COR-L47 (cell line): ENCODE measurements at regions not wholly inside any gene's neighbourhood (a gene's known extent, or its start where the extent isn't known, plus 50 kb on each side); places are given as distances from the start of the nearest gene placed in this dataset.

Experiments used
- DNase-seq: peaks from one replicate; lab custom pipeline; 2025; lab: John Stamatoyannopoulos, UW

DNA sequence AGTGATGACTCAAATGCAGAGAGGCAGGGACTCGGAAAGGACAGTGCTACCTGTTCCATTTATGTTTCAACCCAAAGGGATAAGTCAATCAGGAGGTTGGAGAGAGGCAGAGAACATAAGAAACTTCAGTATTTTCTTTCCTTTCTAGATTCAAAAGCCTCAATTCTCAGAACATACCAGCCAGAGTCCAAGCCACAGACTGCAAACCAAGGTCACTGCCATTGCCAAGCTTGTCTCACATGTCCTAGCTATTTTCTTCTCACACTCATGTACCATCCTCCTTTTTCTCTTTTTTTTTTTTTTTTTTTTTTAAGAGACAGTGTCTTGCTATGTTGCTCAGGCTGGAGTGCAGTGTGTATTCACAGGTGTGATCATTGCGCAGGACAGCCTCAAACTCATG is 111.7 kb upstream of the AKIP1 start:
- DNase-seq, result no peak

DNA sequence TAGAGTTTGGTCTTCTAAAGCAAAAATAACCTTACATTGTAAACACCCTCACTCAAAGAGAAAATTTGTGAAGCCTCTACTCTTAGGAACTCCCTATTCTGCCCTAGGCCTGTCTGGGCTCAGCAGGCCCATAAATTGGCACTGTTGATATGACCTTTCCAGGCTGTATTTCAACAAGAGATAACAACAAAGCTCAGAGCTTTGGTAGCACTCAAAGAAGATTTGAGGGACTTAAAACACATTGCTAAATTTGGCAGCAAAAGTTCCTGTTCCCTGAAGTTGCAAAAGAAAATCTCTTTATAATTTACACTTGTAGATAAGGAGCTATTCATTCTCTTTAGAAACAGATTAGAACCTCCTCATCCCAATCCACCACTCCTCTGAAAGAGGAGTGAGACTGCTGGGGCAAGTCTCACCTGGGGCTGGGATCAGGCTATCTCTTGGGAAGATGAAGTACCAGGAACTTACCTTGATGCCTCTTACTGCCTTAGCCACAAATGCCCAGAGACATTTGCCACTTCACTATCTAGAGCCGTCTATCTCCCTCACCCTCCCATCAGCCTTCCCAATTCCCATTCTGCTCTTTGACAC is 110.4 kb upstream of the AKIP1 start:
- no peak for DNase-seq

DNA sequence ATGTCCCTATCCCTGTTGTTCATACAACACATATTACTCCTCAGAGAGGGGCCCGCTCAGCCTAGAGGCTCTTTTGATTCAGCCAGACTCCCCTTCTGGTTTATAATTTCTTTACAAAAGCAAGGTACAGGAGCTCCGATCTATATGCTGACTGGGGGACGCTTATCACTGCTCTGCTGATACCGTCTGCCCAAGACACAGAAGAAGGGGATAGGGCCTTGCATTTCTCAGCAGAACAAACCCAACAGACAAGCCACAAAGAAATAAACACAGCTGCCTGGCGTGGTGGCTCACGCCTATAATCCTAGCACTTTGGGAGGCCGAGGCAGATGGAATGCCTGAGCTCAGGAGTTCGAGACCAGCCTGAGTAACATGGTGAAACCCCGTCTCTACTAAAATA is 109.9 kb upstream of the AKIP1 start:
- DNase-seq, result no peak

DNA sequence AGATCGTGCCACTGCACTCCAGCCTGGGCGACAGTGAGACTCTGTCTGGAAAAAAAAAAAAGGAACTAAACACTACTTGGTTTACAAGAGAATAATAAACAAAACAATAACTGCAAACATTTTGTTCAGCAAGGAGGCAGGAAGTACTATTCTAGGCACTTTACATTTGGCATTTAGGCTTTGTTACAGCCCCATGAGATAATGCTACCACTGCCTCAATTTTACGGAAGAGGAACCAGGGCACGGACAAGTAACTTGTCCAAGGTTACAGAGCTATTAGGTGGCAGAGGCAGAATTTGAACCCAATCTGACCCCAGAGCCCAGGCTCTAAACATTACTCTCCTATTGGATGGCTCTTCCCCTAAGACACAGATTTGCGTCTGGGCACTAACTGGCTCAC is 108.7 kb upstream of the AKIP1 start:
- no peak for DNase-seq

DNA sequence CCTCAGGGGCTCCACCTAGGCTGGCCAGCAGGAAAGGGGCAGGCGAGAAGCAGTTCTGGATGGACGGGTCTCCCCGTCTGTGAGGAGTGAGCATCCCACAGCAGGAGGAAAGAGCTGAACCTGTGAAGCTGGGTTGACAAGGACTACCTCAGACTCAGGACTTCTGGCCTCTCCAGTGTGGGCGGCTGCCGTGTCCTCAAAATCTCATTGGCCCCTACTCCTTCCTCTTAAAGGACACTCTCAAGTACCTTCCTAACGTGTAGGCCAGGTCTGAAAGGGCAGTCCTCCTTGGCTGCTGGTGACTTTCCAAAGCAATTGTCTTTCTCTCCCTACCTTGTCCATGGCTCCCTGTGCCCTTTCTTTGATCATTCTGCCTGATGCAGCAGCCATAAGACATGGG is 107.0 kb upstream of the AKIP1 start:
- no peak for DNase-seq

DNA sequence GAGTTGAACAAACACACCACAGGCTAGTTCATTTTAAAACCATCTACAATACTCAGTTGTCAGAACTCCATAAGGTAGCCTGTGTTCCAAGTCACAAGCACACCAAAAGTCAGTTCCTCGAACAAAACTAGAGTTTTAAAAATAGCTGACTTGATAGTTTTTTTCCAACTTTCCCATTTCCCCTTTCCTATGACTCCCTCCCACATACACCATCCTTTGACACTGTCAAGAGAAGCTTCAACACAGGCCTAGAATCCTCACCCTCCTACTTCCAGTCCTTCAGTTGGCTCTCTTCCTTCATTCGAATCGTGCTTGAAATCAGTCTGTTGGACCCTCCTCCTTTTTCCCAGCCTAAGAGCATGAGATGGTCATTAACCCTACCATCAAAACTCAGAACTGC is 105.7 kb upstream of the AKIP1 start:
- DNase-seq, result no peak

DNA sequence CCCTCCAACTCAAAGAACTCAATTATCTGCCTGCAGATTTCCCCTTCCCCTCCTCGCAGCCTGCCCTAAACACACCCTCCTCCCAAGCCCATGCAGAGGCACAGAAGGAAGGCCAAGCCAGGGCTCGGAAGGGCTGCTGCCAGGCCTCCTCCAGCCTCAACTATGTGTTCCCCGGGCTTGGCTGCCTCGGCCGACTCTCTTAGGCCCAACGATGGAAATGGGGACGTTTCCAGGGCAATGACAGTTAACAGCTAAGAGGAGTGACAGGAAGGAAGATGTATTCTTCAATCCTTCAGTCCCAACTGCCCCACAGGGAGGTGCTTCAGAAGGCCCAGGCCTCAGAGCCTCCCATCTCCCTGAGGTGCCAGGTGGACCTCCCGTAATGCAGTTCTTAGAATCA is 104.0 kb upstream of the AKIP1 start:
- no peak for DNase-seq

DNA sequence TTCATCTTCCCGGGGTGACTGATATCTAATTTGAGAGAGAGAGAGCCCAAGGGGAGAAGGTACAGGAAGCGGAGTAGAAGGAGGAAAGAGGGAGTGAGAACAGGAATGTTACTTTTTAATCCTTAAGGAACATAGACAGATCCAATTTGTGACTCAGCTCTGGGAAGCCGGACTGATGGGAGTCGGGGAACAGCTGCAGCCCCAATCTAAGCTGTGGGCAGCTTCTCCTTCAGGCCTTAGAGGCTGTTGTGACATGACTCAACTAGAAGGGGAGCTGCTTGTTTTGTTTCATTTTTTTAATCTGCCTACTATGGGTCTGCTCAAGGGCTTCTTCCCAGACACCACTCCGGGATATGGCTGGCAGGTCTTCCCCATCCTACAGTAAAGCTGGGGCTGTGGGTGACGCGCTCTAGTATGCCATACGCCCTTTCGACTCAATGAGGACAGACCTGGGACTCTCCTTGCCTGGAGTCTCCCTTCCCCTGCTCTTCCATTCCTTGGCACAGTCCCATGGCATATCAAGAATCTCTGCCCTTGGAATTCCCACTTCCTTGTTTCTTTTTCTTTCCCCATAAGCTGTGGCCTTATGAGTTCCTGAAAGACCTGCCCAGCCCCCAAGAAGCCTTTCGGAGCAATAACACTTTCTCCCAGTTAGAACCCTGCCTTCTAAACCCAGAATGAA is 103.3 kb upstream of the AKIP1 start:
- DNase-seq, result no peak

DNA sequence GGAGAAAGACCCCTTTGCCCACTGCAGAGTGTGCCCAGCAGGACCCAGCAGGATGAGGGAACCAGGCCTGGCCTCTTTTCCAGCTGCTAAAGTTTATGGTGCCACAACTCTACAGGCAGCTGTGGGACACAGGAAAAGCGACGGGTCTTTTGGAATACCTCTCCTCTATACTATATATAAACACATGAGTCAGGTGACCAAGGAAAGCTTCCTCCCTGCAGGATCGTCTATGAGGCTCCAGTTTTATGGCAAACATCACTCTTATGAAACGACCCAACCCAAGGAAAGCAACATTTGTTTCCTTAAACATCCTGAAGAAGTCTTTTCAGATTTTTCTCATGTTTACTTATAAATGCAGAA is 102.8 kb upstream of the AKIP1 start:
- no peak for DNase-seq

DNA sequence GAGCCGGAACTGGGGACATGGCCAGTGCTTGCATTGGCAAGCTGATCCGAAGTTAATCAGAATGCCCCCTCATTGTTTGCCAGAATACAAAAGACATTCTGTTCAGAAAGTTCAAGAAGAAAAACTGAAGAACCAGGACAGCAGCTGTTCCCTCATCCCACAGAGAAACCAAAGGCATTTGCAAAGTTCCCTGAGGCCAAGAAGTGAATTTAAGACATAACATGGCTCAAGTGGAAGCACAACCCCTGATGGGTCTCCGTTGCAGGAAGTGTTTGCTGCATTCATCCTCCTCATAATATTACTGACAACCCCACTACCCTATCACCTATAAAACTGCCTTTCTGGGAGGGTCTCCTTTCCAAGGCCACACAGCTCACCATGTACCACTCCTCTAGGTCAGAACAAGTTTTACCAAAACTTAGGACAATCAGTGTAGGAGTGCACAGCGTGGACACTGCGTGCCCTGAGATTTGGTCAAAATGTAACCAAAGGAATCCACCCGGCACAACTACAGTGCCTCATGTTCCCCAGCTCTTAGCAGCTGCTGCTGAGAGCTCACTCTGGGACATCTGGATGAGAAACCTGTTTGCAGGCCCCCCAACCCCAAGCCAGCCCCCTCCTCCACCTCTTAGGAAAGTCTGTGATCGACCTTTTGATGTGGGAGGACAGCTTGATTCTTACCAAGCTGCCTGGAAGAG is 101.6 kb upstream of the AKIP1 start:
- no peak for DNase-seq

DNA sequence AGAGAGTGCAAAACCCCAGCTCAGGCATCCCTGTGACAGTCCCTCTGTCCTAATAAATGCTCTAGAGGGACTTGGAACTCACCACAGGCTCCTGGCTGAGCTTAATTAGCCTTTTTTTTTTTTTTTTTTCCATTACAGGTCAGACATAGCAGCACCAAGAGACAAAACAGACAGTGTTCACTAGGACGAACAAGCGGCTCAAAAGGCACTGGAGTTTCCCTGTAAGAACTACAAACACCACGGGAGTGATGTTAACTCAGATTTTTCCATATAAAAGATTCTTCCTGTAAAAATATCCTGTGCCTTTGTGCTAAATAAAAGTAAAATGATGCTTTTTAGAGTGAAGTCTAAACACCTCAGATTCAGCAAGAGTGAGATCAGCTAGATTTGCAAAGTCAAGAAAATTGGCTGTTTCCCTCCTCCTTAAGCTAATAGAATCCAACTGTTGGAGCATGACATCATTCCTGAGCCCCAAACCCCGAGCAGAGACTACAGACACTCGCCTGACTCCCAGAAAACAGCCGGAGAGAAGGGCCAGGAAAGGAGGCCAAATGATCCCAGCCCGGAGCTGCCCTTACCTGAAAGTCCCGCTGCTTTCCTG is 101.0 kb upstream of the AKIP1 start:
- DNase-seq, result no peak

DNA sequence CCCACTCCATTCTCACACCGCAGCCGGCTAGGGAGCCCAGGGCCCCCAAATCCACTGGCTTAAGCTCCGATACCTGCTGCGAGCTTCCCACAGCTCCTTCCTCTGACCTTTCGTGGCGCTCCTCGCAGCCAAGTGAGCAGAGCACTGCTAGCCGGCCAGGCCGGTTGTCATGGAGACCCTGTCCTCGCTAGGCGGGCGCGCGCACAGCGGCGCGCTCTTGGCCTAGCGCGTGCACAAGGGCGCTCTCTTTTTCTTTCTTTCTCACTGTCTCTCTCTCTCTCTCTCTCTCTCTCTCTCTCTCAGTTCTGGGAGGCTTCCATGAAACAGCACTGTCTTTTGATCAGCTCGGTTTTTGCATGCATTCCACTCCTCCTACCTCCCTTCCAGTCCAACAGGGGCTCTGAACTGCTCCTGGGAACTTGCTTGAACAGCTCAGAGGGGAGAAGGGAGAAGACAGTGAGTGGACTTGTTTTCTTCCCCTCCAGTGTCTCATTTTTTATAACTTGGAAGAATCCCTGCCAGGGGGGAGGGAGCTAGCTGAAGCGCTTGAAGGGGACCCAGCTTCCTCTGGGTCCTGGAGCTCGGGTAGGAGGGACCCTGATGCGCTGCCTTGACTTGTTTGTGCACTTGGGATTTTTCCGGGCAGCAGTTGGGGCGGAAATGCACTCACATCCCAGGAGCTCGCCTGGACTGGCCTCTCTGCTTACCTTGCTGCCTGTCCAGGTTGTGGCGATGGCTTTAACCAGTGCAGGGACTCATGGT is 100.3 kb upstream of the AKIP1 start:
- DNase-seq, result peak; percentile 86

DNA sequence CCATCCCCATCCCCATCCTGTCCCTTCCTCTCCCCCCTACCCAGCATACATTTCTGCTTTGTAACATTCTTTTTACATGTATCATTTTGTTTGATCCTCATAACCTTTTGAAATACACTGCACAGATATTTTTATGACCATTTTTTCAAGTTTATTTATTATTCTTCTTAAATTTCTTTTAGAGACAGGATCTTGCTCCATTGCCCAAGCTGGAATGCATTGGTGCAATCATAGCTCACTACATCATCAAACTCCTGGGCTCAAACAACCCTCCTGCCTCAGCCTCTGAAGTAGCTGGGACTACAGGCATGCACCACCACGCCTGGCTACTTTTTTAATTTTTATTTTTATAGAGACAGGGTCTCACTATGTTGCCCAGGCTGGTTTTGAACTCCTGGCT is 99.4 kb upstream of the AKIP1 start:
- no peak for DNase-seq

DNA sequence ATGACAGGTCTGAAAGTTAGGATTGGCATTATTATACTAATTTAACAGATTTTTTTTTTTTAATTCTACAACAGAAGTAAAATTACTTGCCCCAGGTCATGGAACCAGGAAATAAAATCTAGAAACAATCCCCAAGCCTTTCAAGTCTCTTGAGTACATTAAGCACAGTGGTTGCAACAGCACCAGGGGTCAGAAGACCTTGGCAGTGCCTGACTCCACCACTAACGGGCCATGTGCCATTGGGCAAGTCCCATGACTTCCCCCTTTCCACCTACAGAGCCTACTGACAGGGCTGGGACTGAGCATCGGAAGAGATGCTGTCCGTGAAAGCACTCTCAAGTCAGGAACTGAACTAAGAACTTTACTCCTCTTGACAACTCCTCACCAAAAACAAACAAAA is 98.6 kb upstream of the AKIP1 start:
- no peak for DNase-seq

DNA sequence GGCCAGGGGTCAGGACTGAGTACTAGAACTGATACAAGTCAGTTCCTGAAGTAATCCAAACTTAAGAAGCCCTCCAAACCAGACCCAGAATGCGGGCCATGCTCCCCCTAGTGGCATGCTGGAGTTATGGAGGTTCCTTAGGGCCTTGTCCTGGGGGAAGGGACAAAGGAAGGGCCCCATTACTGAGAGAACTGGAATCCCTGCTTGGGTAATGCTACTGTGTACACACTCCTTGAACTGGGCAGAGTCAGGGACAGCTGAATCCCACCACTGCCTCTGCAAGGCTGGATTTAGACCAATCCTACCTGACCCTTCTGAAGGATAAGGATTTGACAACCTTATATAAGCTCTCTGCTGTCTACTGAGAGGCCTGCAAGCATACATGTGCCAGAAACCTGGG is 97.3 kb upstream of the AKIP1 start:
- peak; percentile 56 for DNase-seq

DNA sequence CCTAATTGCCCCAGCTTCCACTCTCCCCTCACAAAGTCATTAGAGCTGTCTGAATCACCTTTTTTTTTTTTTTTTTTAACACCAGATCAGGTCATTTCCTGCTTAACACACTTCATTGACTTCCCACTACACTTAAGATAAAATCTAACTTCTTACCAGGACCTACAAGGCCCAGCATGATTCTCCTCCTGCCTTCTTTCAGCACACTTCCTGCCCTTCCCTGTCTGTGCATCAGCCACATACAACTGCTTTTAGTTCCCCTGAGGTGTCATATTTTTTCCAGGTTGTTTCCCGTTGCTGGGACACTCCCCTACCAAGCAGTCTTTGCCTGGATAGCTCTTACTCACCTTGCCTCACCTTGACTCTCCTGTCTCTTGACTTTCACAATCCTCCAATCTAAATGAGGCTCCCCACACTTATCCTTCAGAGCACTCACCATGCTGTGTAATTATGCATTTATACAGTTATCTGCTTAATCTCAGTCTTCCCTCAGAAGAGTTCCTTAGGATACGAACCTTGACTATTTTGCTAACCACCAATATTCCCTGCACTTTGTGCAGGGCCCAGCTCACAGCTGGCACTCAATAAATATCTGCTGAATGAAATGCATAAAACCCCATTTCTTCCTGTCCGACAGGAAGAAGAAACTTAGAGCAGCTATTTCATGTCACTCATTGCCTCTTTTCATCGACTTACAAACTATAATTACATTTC is 96.6 kb upstream of the AKIP1 start:
- no peak for DNase-seq

DNA sequence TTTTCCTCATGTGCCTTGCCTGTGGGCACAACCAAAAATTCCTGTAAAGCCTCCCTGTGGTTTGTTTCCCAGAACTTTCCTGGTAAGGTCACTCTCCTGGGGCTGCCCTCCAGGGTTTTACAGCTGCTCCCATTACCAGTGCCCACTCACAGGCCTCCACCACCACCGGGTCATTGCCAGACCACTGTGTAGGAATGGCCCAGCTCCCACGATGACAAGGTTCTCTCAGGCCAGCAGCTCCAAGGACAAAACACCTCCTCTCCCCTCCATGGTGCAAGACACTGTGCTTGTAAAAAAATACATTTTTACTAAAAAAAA is 96.1 kb upstream of the AKIP1 start:
- DNase-seq, result no peak

DNA sequence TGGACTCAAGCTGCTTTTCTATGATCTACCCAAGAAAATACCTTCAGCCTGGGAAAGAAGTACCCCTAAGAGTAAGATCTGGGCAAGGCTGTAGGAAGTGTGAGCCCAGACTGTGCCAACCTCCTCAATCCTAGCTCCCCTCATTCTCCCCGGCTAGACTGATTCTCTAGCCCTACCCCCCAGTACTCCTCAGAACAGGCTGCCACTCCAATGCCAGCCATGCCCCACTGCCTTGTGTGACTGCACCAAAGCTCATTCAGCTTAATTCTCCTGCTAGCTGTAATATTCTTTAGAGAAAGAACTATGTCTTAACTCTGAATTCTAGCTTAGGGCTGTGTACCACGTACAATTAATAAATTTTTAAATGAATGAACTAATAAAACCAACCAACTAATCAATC is 92.6 kb upstream of the AKIP1 start:
- no peak for DNase-seq

DNA sequence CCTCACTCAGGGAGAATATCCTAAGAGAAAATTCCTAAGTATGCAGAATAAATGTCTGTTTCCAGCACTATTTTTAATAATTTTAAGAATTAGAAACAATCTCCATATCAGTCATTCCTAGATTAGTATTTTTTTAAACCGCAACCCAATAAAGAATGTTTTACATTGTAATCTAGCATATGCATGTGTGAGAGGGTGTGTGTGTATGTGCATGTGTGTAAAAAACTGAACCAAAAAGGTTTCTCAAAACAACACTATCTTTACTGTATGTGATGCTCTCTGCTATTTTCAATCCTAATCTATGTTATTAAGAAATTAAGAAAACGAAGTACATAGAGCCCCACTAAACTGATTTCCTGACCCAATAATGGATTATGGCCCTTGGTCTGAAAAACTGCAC is 90.6 kb upstream of the AKIP1 start:
- DNase-seq, result no peak

DNA sequence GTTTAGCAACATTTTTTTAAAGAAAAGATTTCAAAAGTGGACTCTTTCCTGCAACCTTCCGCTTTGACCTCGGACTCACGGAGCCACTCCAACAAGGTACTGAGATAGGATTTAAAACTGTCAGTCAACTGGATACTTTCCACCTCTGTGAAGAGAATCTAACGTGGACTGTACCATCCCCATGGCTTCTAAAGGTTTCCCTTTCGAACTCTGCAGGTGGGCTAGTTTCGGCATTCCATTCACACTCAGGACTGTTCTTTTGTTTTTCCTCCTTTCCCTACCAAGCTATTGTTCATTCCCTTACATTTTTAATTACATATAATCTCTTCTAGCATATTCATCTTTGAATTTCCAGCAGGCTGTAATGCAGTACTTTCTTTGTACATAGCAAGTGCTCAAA is 88.5 kb upstream of the AKIP1 start:
- no peak for DNase-seq

DNA sequence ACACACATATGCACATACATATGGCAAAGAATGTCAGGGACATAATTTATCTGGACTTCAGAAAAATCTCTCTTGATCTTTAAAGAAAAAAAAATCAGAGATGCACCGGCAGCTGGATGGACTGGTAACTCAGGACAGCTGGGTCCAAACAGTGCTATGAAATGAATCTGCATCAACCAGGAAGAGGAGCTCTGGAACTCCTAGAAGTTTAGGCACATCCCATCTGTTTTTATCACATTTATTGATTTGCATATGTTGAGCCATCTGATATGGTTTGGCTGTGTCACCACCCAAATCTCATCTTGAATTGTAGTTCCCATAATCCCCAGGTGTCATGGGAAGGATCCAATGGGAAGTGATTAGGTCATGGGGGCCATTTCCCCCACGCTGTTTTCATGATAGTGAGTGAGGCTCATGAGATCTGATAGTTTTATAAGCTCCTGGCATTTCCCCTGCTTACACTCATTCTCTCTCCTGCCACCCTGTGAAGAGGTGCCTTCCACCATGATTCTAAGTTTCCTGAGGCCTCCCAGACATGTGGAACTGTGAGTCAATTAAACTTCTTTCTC is 87.7 kb upstream of the AKIP1 start:
- no peak for DNase-seq
